HS-27A (cell line): ENCODE measurements at regions not wholly inside any gene's neighbourhood (a gene's known extent, or its start where the extent isn't known, plus 50 kb on each side); places are given as distances from the start of the nearest gene placed in this dataset.
"Not testable (repeated sequence)": the region's sequence is repeated elsewhere in the genome, so short reads cannot be mapped to it uniquely, and the experiment has no call there.

ENCODE experiments used
- DNase-seq: peaks from one replicate; pipeline ENCODE4 v3.0.0-alpha.2; 2012; ENCODE audit warnings: low read depth, missing footprints

GRCh38 chr4:142897518-142897917 is 51.4 kb upstream of the INPP4B start:
- not testable (repeated sequence) for DNase-seq

DNA sequence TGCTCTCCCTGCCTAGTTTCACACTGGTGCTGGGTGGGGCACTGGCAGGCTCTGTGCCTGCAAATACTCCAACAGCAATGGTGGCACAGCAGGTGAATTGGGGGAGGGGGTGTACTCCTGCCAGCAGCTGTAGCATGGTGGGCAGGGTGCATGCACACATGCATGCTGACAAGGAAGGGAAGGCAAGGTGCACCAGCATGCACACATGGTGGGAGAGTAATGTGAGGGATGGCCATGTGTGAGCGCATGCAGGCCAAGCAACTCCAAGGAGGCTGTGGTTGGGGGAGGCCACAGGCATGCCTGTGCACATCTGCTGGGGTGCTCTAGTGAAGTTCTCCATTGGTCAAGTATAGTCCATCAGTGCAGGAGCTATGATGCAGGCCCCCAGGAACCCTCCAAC is 54.5 kb upstream of the INPP4B start:
- no peak for DNase-seq

DNA sequence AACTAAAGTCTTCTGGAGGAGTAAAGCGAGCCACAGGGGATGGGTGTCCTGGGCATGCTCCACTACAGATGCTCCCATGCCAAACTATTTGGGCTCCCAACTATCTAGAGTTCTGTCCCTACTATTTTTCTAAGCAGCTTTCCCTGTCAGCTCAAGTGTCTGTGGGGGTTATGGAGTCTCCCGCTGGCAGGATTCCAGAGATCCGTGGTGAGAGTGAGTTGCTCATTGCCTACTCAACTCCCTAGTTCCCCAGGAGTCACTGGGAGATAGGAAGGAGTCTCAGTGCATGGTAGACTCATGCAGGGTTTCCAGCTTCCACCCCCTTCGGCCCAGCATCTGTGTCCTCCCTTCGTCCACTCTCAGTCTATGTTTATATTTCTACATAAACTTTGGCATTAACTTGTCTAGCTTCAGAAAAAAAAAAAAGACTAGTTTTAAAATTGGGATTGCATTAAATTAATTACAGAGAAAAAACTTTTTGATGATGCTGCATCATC is 55.1 kb upstream of the INPP4B start:
- peak; percentile 9 for DNase-seq

DNA sequence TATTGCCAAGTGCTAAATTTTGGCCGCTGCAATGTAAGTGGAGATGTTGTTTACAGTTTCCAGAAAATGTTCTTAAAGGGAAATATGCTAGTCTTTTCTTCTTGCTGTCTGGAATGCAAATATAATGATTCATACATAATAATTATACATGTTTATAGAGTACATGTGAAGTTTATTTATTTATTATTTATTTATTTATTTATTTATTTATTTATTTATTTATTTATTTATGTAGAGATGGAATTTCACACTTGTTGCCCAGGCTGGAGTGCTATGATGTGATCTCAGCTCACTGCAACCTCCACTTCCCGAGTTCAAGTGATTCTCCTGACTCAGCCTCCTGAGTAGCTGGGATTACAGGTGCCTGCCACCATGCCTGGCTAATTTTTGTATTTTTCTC is 57.5 kb upstream of the INPP4B start:
- DNase-seq: not testable (repeated sequence)

GRCh38 chr4:142909908-142910307 is 63.8 kb upstream of the INPP4B start:
- DNase-seq: no peak

- DNase-seq: no peak
Measured at GRCh38 chr4:142913034-142913433, 66.9 kb upstream of the INPP4B start.

- no peak for DNase-seq
Measured at GRCh38 chr4:142913461-142914030, 67.4 kb upstream of the INPP4B start.

GRCh38 chr4:142917678-142918077 is 71.6 kb upstream of the INPP4B start:
- DNase-seq: no peak

- no peak for DNase-seq
Measured at GRCh38 chr4:142922720-142923119, 76.6 kb upstream of the INPP4B start.

- no peak for DNase-seq
Measured at GRCh38 chr4:142923619-142924018, 77.5 kb upstream of the INPP4B start.

GRCh38 chr4:142925161-142925560 is 79.1 kb upstream of the INPP4B start:
- no peak for DNase-seq

- DNase-seq: no peak
Measured at GRCh38 chr4:142927721-142928120, 81.6 kb upstream of the INPP4B start.

GRCh38 chr4:142929526-142929925 is 83.4 kb upstream of the INPP4B start:
- no peak for DNase-seq

GRCh38 chr4:142933207-142933606 is 87.1 kb upstream of the INPP4B start:
- DNase-seq: no peak

DNA sequence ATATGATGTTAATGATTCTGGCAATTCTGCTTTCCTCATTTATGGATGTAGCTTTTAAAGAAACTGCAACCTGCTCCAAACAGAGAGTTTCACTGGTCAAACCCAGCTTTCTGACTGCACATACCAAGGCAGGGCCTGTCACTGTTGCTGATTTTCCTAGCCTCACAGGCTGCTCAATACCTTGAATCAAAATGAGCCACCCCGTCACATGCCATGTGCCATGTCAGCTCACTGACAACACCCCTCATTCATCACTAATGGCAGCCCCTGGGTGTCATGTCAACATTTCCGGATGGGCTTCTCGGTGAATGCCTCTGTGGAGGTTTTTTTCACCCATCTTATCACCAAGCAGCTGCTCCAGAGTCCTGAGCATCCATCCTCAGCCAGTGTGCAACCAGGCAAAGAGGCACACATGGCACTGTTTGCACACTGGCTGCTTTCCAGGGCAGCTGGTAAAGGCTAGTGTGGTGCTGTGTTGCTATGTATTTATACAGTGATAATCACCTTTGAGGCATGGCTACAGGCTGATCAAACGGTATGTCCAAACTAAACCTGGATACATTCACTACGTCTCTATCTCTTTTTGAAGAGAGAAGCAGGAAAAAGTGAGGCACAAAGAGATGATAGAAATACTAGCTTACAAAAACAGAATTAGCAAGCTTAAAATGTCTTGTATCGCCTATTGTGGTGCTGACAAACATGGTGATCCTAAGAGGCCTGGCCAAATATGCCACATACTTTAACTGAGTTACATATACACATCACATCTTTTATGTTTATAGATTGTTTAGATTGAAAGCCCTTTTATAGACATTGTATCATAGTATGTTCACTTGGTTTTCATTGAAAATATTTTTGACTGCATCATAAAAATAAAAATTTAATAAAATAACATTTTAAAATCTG is 94.6 kb upstream of the INPP4B start:
- no peak for DNase-seq

GRCh38 chr4:142944565-142944964 is 98.5 kb upstream of the INPP4B start:
- no peak for DNase-seq

- no peak for DNase-seq
Measured at GRCh38 chr4:142952821-142953580, 106.9 kb upstream of the INPP4B start.

DNA sequence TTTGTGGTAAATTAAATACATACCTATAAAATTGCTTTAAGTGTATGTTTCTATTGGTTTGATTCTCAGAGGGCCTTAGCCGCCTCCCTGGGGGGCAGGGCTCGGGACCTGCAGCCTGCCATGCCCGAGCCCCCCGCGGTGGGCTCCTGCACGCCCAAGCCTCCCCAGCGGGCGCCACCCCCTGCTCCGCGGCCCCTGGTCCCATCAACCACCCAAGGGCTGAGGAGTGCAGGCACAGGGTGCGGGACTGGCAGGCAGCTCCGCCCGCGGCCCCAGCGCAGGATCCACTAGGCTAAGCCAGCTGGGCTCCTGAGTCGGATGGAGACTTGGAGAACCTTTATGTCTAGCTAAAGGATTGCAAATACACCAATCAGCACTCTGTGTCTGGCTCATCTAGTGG is 108.3 kb upstream of the INPP4B start:
- no peak for DNase-seq

DNA sequence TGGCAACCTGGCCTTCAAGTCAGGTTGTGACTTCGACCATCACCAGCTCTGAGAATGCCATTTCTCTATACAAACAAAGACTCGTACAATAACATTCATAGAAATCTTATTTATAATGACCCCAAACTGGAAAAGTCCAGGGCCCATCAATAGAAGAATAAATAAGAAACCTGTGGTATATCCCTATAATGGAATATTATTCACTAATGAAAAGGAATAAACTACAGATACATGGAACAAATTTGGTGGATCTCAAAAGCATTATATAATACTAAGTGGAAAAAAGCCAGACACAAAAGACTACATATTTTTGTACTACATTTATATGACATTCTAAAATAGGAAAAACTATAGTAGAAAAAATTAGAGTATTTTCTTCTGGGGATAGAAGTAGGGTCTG is 109.4 kb upstream of the INPP4B start:
- DNase-seq: no peak

DNA sequence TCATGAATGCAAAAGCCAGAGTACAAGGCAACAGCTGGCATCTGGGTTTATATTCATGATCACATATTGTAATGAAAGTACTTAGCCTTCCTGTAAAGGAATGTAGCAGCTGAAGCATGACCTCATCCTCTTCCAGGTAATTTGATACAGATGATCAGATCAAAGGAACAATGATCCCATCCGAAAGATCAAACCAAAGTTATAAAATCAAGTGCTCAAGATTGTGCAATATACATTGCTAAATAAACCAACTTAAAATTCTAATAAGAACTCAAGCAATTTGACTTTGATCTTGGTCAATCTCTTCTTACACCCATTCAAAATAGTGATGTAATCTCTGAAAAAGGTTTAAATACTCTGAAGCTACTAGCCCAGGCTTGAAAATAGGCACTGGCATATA is 113.1 kb upstream of the INPP4B start:
- no peak for DNase-seq

DNA sequence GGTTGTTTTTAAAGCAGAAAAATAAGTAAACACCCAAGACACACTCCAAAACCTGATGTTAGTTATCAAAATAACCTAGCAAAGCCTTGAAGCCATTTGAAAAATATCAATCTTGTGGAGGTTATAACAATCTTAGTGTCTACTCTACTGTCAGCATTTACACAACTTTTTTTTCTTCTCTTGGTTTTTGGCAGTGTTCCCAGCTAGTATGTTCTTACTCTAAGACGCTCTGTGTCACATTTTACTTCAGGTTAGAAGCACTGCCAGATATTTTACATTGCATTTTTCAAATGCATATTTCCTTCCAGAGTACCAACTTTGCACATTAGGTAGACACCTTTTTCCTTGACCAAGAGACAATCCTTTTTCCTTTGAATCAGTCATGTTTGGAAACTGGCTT is 114.0 kb upstream of the INPP4B start:
- no peak for DNase-seq

DNA sequence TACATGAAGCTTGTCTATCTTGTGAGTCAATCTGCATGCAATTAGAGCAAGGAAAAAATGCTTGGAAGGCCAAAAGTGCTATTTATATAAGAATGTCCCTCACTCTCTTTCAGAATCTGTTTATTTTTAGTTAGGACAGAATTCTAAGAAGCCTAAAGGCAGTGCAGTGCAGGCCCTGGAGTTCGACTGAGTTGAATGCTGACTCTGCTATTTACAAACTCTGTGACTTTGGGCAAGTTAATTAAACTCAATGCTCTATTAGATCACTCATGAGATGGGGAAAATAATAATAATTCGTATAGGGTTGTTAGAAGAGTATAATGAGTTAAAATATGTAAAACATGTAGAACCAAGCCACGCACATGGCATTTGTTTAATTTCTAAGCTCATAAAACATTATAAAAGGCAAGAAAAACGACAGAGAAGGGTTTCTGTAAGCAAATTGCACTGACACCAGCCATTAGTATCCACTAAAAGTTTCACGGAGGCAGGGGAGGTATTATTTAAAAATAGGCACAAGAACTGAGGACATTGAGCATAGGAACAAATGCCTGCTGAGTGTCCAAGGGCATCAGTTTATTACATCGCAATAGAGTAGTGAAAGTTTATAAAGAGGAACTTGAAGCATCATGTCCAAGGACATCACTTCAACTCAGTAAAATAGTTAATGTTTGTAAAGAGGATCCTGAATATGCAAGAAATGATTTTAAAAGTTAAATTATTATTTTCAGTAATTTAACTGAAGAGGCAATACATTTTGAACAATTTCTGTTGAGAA is 115.0 kb upstream of the INPP4B start:
- DNase-seq: no peak
